Ovary (tissue), 7 donors: ENCODE measurements at regions not wholly inside any gene's neighbourhood (a gene's known extent, or its start where the extent isn't known, plus 50 kb on each side); places are given as distances from the start of the nearest gene placed in this dataset.

Source experiments
- DNase-seq, 5 donors: peaks; one replicate each; pipeline ENCODE4 v3.0.0-alpha.2; 2019 to 2020
- H3K27ac ChIP-seq, 2 donors: fragments of 200-600 bp; one replicate each; pipeline versions ENCODE4 v1.5.1 to v1.8.0; 2019 to 2022
- H3K27me3 ChIP-seq: fragments of 200-600 bp; one replicate; pipeline ENCODE4 v1.8.0; 2022
- H3K36me3 ChIP-seq: fragments of 200-600 bp; sonication (generic); one replicate; pipeline ENCODE4 v1.5.1; 2019
- H3K4me1 ChIP-seq: one replicate; pipeline ENCODE4 v1.8.1; 2013; ENCODE audit warnings: mild to moderate bottlenecking, moderate library complexity; ENCODE audit not compliant: insufficient read depth
- H3K4me3 ChIP-seq: fragments of 200-600 bp; sonication (generic); one replicate; pipeline ENCODE4 v1.5.1; 2017
- H3K9me3 ChIP-seq, 2 donors: fragments of 200-600 bp in 1 of 2; sonication (generic) in 1 of 2; one replicate each; pipeline versions ENCODE4 v1.5.1 to v1.8.1; 2013 to 2019; ENCODE audit warnings: mild to moderate bottlenecking in 1 of 2, moderate library complexity in 1 of 2
- EP300 ChIP-seq: sonication (generic); formaldehyde crosslinking; IDR thresholded peaks from one replicate; pipeline ENCODE4 v1.6.1; 2017; ENCODE audit warnings: antibody characterized with exemption
- POLR2A ChIP-seq: fragments of 450-650 bp; IDR thresholded peaks from one replicate; pipeline ENCODE4 v1.6.1; 2017; ENCODE audit warnings: antibody characterized with exemption, mild to moderate bottlenecking, moderate library complexity
- WGBS, 3 donors: extraction: QIAGEN DNeasy Blood & Tissue Kit in 1 of 3; methylation state at CpG; one replicate each; pipeline versions ENCODE4 v1.1.5 to v1.1.7; 2013 to 2017; 5-methylcytosine and 5-hydroxymethylcytosine counted together
- intact Hi-C, 4 donors: fragments of 100-400 bp; cut with DNase I; formaldehyde crosslinking; loops; one replicate each; pipeline versions ENCODE4 v1.11.0 to v1.15.1; 2022 to 2023
- TF ChIP-seq, protein P1 (sequence below), 3 donors: fragments of 450-650 bp in 2 of 3; fragments of 200-600 bp in 1 of 3; IDR thresholded peaks; one replicate each; pipeline versions ENCODE4 v1.5.1 to v1.8.0; 2016 to 2022; ENCODE audit warnings: antibody characterized with exemption in 3 of 3, mild to moderate bottlenecking in 1 of 3
- donor health status: DM: no; HTN: no; CAD: no; lungs with moderate emphysema.
- donor health status: DM: no; HTN: no; CAD: no.
- donor health status: Bipolar disorder and iron deficiency.
- donor health status: DM: no; HTN: no; CAD: no.
- donor health status: DM: yes; HTN: yes; CAD: no.

DNA sequence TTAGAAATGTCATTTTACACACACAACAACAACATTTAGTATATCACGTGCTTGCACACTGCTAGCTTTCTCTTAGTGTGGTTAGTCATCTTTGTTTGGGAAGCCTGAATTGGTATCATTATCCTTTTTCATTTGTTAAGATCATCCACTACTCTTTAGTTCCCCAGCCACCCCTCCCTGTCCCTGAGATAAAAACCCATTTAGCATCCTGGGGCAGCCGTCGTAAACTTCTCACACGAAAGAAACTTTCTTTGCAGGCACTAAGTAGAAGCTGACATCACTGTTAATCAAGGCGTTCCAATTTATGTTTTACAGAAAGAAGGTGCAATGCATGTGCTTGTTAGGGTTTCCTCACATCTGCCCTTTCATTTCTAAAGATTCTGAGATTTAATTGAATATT, 475.1 kb upstream of the FZD8 start:
- H3K27me3 ChIP-seq, result no peaks in the 10 kb centered on the region
- no peaks in the 10 kb centered on the region for H3K36me3 ChIP-seq
- DNase-seq, result no peak
- H3K4me1 ChIP-seq, result peaks cover 3% of the 10 kb centered on the region
- TF ChIP-seq POLR2A (no peak), EP300 (no peak)
- TF ChIP-seq, protein P1, sequence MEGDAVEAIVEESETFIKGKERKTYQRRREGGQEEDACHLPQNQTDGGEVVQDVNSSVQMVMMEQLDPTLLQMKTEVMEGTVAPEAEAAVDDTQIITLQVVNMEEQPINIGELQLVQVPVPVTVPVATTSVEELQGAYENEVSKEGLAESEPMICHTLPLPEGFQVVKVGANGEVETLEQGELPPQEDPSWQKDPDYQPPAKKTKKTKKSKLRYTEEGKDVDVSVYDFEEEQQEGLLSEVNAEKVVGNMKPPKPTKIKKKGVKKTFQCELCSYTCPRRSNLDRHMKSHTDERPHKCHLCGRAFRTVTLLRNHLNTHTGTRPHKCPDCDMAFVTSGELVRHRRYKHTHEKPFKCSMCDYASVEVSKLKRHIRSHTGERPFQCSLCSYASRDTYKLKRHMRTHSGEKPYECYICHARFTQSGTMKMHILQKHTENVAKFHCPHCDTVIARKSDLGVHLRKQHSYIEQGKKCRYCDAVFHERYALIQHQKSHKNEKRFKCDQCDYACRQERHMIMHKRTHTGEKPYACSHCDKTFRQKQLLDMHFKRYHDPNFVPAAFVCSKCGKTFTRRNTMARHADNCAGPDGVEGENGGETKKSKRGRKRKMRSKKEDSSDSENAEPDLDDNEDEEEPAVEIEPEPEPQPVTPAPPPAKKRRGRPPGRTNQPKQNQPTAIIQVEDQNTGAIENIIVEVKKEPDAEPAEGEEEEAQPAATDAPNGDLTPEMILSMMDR (IDR thresholded peaks at IDR 0.05), result no peak
- H3K4me3 ChIP-seq, result no peak overlapping the region
- intact Hi-C loops, result no loop called here
- 21 to 38% (median 21%) methylated on average over 5 of the region's 5 CpGs for WGBS, 3 donors
- no peak overlapping the region for H3K27ac ChIP-seq
- no peaks in the 10 kb centered on the region for H3K9me3 ChIP-seq

DNA sequence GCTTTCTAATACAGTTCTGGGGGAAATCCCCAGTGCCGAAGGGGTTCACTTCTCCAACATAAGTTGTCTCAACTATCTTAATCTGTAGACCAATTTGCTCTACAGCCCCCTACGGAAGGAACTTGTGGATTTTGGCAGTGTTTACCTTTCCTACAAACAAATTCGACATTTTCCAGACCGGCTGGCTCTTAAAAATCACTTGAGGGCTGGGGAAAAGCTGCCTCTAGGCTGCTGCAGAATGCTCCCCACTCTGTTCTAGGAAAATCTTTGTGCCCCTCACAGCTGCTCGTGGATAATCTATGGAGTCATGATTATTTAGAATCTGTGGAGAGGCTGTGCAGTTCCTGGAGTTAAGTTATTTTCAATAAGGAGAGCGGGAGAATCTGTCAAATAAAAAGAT, 474.6 kb upstream of the FZD8 start:
- no peak overlapping the region for H3K4me3 ChIP-seq
- 12 to 17% (median 16%) methylated on average over 6 of the region's 6 CpGs for WGBS, 3 donors
- TF ChIP-seq, protein P1 (IDR thresholded peaks at IDR 0.05), result no peak
- no peak for TF ChIP-seq POLR2A
- no peak for TF ChIP-seq EP300
- H3K27me3 ChIP-seq, result no peaks in the 10 kb centered on the region
- H3K9me3 ChIP-seq, result no peaks in the 10 kb centered on the region
- intact Hi-C loops, result no loop called here
- no peak overlapping the region for H3K27ac ChIP-seq
- H3K36me3 ChIP-seq, result no peaks in the 10 kb centered on the region
- no peak for DNase-seq
- peaks cover 3% of the 10 kb centered on the region for H3K4me1 ChIP-seq

DNA sequence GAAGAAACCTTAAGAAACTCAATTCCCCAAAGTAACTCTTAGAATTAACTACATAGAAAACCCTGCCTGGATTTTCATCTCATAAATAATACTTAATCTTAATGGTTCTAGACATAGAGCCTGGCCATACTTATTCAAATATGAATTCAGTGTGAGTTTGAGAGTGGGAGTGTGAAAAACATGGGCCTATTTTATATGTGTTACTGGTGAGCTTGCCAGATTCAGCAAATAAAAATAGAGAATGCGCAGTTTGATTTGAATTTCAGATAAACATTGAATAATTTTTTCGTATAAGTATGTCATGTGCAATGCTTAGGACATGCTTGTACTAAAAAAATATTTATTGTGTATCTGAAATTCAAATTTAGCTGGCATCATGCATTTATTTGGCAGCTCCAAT, 473.9 kb upstream of the FZD8 start:
- Histone ChIP-seq H3K27me3 (no peaks in the 10 kb centered on the region), H3K4me1 (peaks cover 3% of the 10 kb centered on the region), H3K9me3 (no peaks in the 10 kb centered on the region), H3K36me3 (no peaks in the 10 kb centered on the region), H3K27ac (no peak overlapping the region), H3K4me3 (no peak overlapping the region)
- TF ChIP-seq, protein P1 (IDR thresholded peaks at IDR 0.05), result no peak
- TF ChIP-seq POLR2A, result no peak
- intact Hi-C loops, result no loop called here
- WGBS, 3 donors, result 61 to 97% (median 85%) methylated on average over 2 of the region's 2 CpGs
- no peak for DNase-seq

DNA sequence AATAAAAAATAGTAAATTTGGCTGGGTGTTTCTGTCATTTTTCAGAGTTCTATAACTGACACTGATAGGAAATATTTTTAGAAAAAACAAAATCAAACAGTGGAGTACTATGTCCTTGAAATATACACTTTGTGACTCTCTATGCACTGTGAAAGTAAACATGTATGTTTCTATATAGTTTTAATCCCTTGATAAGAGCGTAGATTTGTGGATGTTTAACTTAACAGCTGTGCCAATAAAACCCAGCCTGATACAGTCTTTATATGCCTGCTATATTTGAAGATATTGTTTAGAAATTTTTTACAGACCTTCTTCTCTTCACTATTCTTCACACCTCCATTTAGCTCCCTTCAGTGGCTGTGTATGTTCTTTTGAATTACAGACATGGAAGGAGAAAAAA, 473.3 kb upstream of the FZD8 start:
- TF ChIP-seq POLR2A (no peak), EP300 (no peak)
- TF ChIP-seq, protein P1 (IDR thresholded peaks at IDR 0.05), result no peak
- no peak overlapping the region for H3K4me3 ChIP-seq
- no peak overlapping the region for H3K27ac ChIP-seq
- no peaks in the 10 kb centered on the region for H3K27me3 ChIP-seq
- WGBS, 3 donors, result 66 to 88% (median 80%) methylated on average over 1 of the region's 1 CpG
- H3K9me3 ChIP-seq, result no peaks in the 10 kb centered on the region
- H3K4me1 ChIP-seq, result peaks cover 3% of the 10 kb centered on the region
- intact Hi-C loops, result no loop called here
- no peaks in the 10 kb centered on the region for H3K36me3 ChIP-seq
- DNase-seq, result no peak

DNA sequence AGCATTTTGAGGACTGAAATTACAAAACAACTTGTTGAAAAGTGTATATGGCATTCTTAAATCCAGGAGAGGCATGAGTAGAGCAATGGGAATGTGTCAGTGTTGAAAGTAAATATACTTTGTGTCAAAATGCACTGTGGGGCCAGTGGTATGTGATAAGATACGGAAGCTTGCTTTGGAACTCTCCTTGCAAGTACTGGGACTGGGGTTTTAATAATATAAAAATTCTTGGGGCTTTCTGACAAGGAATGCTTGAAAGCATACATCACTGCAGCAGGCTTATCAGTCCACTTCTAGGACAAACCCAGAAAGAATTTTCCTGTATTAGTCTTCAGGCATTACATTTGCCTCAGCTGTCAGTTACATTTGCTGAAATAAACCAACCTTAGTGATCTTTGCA, 472.8 kb upstream of the FZD8 start:
- H3K27ac ChIP-seq, result no peak overlapping the region
- no peaks in the 10 kb centered on the region for H3K9me3 ChIP-seq
- TF ChIP-seq EP300, result no peak
- TF ChIP-seq, protein P1 (IDR thresholded peaks at IDR 0.05), result no peak
- no peak for DNase-seq
- no peaks in the 10 kb centered on the region for H3K36me3 ChIP-seq
- H3K4me3 ChIP-seq, result no peak overlapping the region
- H3K4me1 ChIP-seq, result peaks cover 3% of the 10 kb centered on the region
- no peaks in the 10 kb centered on the region for H3K27me3 ChIP-seq
- WGBS, 3 donors, result 7 to 24% (median 21%) methylated on average over 1 of the region's 1 CpG
- intact Hi-C loops, result no loop called here
